ENCODE measurements at regions not wholly inside any gene's neighbourhood (a gene's known extent, or its start where the extent isn't known, plus 50 kb on each side); places are given as distances from the start of the nearest gene placed in this dataset.

DNA sequence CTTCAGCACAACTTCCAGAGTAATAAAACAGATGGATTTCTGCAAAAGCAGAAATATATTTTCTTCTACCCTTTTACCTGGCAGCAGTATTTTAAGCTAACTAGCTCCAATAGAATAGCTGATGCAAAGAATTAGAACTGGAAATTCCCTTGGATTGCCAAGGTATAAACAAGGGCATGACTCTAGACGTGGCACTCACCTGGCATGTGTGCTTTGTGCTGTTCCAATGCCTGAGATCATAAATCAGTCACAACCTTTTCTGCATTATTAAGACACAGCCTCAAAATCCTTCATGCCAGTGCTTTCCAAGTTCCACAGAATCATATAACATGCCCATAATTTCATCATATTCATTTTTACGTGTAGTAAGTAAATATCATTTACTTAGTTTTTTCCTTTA, 1048.7 kb downstream of the ADGRL2 start:
- DNase-seq = no peak

DNA sequence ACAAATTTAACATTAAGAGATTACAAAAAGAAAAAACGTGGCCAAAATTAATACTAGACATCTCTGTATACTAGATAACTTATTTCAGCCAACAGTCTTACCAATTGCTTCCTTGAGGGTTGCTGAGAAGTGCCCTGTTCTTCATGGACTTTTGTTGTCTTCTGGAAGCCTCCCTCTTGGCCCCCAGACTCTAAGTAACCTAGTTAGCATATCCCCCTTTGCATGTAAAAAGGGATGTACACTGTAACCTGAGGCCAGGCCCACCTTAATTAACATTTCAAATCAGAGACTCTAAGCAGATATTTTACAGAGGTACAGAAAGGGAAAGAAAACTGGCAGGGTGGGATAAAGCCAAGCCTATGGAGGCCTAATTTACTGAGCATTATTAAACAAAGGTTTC, 1047.3 kb downstream of the ADGRL2 start:
- DNase-seq = no peak

DNA sequence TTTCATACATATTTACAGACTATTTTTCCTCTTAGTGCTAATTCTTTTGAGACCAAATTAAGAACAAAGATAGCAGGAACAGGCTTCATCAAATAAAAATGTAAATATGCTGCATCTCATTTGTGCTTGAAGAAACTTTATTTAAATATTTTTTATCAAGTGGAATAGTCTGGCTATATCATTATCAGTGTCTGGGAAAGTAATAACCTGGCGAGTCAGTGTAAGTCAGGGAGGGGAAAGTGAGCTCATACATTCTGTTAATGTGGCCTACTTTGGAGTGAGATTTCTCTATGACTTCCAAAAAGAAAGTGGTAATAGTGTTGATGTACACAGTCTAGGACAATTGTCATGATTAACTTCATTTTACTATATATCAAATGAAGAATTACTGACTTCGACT, 1045.1 kb downstream of the ADGRL2 start:
- DNase-seq = no peak

DNA sequence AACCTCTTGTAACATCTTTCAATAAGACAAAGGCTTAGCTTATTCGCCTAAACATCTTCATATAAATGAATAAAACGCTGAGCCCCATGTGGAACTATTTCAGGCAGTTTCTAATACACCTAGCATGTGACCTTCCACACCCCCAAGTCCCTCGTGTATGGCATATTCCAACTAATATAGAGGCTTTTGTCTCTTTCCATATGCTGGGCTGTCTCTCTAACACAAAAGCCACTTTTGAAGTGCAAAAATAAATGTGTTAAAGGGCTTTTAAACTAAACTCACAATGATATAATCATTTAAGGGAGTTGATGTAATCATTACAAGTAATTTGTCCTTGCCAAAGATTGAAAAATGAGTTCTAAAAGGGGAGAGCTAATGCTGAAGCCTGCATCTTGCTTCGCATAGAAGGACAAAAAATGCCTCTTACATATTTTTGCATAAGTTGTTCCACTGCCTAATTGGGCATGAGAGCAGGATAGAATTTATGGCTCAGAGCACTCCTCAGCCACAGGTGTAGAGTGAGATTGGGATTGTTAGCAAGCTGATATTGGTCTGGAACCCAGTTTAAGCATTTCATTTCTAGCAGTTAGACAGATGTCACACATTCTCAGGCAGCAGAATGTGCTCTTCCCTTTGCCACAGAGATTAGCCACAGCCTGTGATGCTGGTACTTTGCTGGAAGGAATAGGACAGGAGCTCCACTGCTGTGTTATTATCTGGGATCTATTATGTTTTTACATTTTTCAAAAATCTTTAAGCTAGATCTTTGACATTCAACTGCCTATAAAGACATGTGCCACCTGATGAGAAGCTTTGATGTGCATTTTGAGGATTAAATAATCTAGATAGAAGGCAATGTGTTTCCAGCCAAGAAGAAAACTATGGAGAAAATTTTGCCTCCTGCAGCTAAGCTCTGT, 1044.4 kb downstream of the ADGRL2 start:
- DNase-seq = no peak

- no peak for DNase-seq
Observed at GRCh38 chr1:82844447-82844846, 1043.7 kb downstream of the ADGRL2 start.

DNA sequence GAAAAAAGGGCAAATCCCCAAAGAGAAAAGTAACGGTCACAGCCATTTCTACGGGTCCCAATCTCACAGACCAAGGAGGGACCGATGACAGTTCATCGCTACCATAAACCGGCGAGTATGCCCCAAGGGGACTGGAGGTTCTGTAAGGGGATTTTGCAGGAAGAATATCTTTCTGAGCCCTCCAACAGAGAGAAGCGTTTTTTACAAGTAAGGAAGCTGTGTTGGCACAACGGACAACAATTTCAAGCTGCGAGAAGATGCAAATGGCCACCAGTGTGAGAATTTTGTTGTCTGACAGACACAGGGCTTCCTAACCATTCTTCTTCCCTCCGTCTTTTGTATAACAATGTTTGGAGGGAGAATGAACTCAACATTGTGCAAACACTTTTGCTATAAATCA, 1043.1 kb downstream of the ADGRL2 start:
- no peak for DNase-seq

DNA sequence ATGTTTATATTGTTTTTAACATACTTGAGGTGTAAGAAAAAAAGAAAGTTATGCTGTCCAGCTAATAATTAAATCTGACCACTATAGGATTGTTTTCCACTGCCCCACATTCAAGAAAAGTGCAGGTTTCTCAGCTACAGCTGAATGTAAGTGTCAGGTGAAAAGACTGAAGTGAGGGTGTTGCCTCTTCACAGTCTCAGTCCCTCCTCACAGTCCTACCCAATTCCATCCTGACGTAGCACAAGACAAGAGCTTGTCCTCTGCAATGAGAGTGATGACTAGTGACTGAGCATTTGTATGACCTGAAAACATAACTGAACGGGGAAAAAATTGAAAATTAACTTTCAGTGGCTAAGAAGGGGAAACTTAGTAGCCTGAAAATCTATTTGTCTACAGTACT, 1039.5 kb downstream of the ADGRL2 start:
- no peak for DNase-seq

DNA sequence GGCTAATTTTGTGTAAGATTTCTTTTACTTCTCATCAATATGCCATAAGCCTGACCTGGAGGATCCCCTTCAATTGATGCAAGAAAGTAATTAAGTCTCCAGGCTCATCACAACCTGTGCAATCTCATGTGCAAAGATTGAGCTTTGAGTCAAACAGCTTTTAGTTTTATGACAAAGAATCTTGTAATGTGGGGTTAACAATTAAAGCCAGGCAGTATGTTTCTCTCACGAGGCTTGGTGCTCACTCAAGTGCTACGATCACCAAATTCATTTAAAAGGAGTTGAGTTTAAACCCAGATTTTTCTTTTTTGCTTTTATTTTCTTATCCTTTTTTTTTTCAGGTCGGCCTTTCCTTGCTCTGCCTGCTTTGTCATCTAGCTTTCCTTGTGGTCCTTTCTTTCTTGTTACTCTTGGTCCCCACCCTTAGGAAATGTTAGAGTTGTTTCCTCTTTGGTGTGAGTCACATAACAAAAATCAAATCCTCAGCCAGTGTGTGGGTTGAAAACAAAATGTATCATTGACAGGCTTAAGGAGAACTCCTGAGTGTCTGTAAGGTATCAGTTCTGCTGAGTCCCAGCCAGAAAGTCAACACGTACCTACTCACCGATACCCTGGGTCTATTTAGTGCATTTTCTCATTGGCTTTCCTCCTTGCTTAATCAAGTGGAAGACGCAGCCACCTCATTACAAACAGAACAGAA, 1037.2 kb downstream of the ADGRL2 start:
- no peak for DNase-seq

- no peak for DNase-seq
Observed at GRCh38 chr1:82836973-82837680, 1036.4 kb downstream of the ADGRL2 start.

GRCh38 chr1:82836213-82836972, 1035.7 kb downstream of the ADGRL2 start:
- DNase-seq = no peak

- DNase-seq = no peak
Observed at GRCh38 chr1:82830690-82831380, 1030.1 kb downstream of the ADGRL2 start.

- DNase-seq = no peak
Observed at GRCh38 chr1:82829527-82829926, 1028.8 kb downstream of the ADGRL2 start.

DNA sequence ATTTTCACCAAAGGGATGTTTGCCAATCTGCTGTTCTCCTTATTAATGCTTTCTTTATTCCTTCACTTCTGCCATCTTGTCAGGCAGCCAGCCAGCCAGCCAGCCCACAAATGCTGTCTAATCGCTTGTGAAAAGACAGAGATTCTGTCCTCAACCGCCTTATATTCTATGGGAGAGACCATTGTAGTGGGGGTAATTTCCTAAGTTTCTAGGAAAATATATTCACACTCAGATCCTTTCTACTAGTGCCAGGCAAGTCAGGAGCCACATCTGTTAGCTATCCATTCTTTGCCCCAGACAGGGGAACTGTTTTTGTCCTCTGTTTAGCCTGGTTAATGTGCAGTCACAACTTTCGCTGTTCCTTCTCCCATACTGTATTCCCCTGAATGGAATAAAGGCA, 1023.1 kb downstream of the ADGRL2 start:
- DNase-seq = no peak

DNA sequence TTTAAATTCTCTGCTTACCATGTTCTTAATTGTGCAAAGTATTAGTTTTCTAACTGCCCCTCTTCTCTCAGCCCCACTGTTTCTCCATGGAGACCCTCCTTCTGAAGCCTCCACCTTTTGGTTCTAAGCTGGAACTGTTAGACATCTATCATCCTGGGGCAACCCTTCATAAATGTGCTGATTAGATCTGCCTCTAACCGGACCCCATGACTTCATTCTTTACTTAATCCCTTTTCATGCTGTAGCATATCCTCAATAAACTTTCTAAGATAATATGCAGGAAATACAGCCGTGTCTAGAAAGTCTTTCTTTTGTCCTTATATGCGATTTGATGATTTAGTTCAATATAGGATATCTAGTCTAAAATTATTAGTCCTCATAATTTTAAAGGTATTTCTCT, 1020.1 kb downstream of the ADGRL2 start:
- DNase-seq = no peak

DNA sequence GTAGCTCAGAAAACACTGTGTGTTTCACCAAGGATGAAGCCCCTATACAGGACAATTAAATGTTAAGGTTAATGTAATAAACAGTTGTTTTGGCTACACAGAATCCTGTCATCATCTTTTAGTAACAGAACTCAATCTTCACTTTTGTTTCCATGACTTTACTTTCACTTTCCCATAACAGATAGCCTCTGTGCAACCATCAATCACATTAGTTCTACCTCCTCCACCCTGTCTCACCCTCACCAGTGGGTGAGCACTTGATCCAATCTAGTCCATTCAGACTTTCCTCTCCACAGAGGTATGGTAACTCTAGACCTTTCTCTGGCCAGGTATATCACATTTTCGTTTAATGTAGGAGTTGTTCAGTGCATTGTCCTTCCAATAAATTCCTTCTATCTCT, 1018.5 kb downstream of the ADGRL2 start:
- DNase-seq = no peak

DNA sequence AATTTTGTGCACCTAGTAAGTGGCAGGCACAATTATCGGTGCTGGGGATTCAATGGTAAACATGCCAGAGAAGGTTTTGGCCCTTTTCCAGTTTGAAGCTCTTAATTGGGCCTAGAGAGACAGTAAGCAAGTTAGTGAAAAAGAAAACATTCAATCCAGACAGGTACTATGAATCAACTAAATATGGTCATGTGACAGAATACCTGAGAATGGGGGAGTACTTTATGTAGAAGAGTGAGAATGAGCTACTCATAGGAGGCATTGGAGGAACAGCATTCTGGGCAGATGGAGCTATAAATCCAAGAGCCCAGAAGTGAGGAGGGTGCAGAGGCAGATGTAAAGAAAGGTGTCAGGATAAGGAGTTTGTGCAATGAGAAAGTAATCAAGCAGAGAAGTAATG, 1017.9 kb downstream of the ADGRL2 start:
- DNase-seq = no peak

GRCh38 chr1:82813386-82813785, 1012.7 kb downstream of the ADGRL2 start:
- no peak for DNase-seq

GRCh38 chr1:82810601-82811000, 1009.9 kb downstream of the ADGRL2 start:
- DNase-seq = no peak

GRCh38 chr1:82807563-82807962, 1006.8 kb downstream of the ADGRL2 start:
- DNase-seq = no peak

GRCh38 chr1:82806133-82806532, 1005.4 kb downstream of the ADGRL2 start:
- no peak for DNase-seq

DNA sequence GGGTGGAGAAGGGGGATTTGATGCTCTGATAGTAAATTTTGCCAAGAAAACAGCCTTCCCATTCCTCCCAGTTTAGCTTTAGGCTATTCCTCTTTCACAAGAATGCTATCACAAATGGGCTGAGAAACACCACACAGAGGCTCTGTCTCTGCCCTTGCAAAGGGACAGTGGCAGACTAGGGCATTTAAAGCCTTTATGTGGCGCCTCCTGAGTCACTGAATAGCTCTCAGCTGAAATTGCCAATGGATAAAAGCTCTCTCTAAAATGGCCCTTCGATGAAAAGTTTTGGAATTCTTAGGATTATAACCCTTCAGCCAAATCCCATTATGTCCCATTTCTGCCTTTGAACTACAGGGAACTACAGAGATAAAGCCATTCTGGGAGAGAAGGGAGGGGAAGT, 1000.4 kb downstream of the ADGRL2 start:
- no peak for DNase-seq

DNA sequence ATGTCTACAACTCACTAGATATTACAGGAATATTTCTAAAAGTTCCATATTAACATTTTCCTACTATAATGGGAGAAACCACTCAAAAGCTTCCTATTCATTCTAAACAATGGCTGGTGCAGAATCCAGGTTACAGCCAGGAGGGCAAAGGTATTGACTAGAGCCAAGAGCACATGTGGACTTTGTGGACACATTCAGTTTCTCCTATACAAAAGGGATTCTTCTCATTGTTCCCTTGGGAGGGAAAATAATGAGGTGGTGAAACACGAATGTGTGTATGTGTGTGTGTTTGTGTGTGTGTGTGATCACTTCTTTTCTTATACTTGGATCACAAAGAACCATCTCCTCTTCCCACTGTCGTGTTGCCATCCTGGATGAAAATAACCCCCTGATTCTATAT, 1000.0 kb downstream of the ADGRL2 start:
- DNase-seq = no peak

Data from stimulated activated CD4-positive, alpha-beta T cell treated with anti-CD3 and anti-CD28 coated beads, Interleukin-1b, Interleukin-23, amount 100 ng/mL, for 48 hours (primary cell).